Caco-2 (cell line): ENCODE measurements at regions not wholly inside any gene's neighbourhood (a gene's known extent, or its start where the extent isn't known, plus 50 kb on each side); places are given as distances from the start of the nearest gene placed in this dataset.

ENCODE experiments used
- BruUV-seq: library from RNA; stranded (reverse); fragments of 400-500 nt; replicated peaks from 2 replicates; lab custom pipeline; 2021; lab: Mats Ljungman, UMichigan
- CTCF ChIA-PET: fragments of 300-600 bp; sonication (Branson Sonifier 250); formaldehyde crosslinking; loops from one replicate; lab custom pipeline; 2022; ENCODE audit warnings: antibody characterized with exemption; lab: Charles Lee
- POLR2A ChIA-PET: fragments of 300-600 bp; sonication (Branson Sonifier 250); formaldehyde crosslinking; loops from one replicate; lab custom pipeline; 2022; ENCODE audit warnings: antibody characterized with exemption; lab: Charles Lee
- DNase-seq, 2 experiments: peaks; one replicate each; pipeline versions ENCODE4 v3.0.0 to v3.0.0-alpha.2; 2020 to 2022
- H3K27me3 ChIP-seq: replicated peaks from 2 replicates; pipeline ENCODE4 v1.6.0; 2011; ENCODE audit warnings: low read length; ENCODE audit not compliant: control insufficient read depth, insufficient read depth
- H3K36me3 ChIP-seq: 2 replicates; pipeline ENCODE4 v1.5.1; 2011; ENCODE audit warnings: low read length; ENCODE audit not compliant: control insufficient read depth, insufficient read depth
- H3K4me1 ChIP-seq: fragments of 250-450 bp; sonication (Bioruptor Pico); 2 replicates; pipeline ENCODE4 v1.5.1; 2020; ENCODE audit warnings: mild to moderate bottlenecking
- H3K4me3 ChIP-seq: 2 replicates; pipeline ENCODE4 v1.5.1; 2011; ENCODE audit warnings: low read depth, mild to moderate bottlenecking, control low read depth, low read length
- H3K9me3 ChIP-seq: fragments of 250-450 bp; sonication (Bioruptor Pico); 2 replicates; pipeline ENCODE4 v1.5.1; 2020; ENCODE audit warnings: mild to moderate bottlenecking, moderate library complexity
- H3K27ac Mint-ChIP-seq: one replicate; pipeline ENCODE4 v1.8.0; 2022; ENCODE audit warnings: mixed read lengths; ENCODE audit not compliant: unreplicated experiment
- H3K27me3 Mint-ChIP-seq: one replicate; pipeline ENCODE4 v1.8.0; 2022; ENCODE audit warnings: mixed read lengths; ENCODE audit not compliant: insufficient read depth, unreplicated experiment
- H3K36me3 Mint-ChIP-seq: one replicate; pipeline ENCODE4 v1.8.0; 2022; ENCODE audit warnings: mild to moderate bottlenecking, mixed read lengths; ENCODE audit not compliant: insufficient read depth, unreplicated experiment
- H3K4me1 Mint-ChIP-seq: one replicate; pipeline ENCODE4 v1.8.0; 2022; ENCODE audit warnings: low read depth, mixed read lengths; ENCODE audit not compliant: unreplicated experiment
- H3K4me3 Mint-ChIP-seq: one replicate; pipeline ENCODE4 v1.8.0; 2022; ENCODE audit warnings: mild to moderate bottlenecking, moderate library complexity, mixed read lengths; ENCODE audit not compliant: unreplicated experiment
- H3K9me3 Mint-ChIP-seq: one replicate; pipeline ENCODE4 v1.8.0; 2022; ENCODE audit warnings: mixed read lengths; ENCODE audit not compliant: unreplicated experiment
- CTCF ChIP-seq, 2 experiments: fragments of 200-600 bp in 1 of 2; IDR thresholded peaks; 1 replicate in 1 of 2; 2 replicates in 1 of 2; pipeline versions ENCODE4 v1.5.1 to v1.8.0; 2011 to 2022; ENCODE audit warnings: antibody characterized with exemption in 1 of 2, control low read depth in 1 of 2, inconsistent platforms in 1 of 2, low read depth in 1 of 2, low read length in 1 of 2, mild to moderate bottlenecking in 1 of 2, moderate library complexity in 1 of 2; ENCODE audit not compliant: insufficient read depth in 1 of 2, severe bottlenecking in 1 of 2, unreplicated experiment in 1 of 2
- intact Hi-C: fragments of 100-400 bp; cut with micrococcal nuclease; formaldehyde crosslinking; loops from one replicate; pipeline ENCODE4 v1.10.0; 2022; ENCODE audit not compliant: unreplicated experiment

DNA sequence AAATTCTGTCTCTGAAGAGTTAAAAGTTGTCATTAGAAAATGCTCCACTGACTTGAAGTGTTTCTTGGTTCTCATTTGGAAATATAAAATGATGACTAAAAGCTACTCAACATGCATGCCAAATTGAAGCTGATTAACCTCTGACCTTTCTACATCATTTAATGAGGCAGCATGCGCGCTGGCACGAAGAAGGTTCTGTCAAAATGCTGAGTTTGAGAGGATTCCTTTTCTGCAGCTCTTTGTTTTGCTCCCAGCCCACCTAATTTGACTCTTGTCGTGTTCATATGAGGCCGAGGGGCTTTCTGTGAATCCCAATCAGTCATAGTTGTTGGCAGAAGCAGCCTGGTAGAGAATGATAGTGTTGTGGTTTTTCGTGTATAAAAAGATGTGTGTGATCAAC is 153.4 kb downstream of the BRMS1L start:
- intact Hi-C loops, result no loop called here
- H3K36me3 ChIP-seq, result no peaks in the 10 kb centered on the region
- Mint-ChIP-seq H3K36me3 (no peaks in the 10 kb centered on the region), H3K9me3 (no peaks in the 10 kb centered on the region), H3K27ac (no peak overlapping the region), H3K4me3 (no peak overlapping the region), H3K4me1 (no peaks in the 10 kb centered on the region), H3K27me3 (no peaks in the 10 kb centered on the region)
- POLR2A ChIA-PET, result no interaction called here
- BruUV-seq, result no TSS peak
- H3K4me1 ChIP-seq, result no peaks in the 10 kb centered on the region
- CTCF ChIA-PET, result no interaction called here
- no peak for TF ChIP-seq CTCF (IDR thresholded peaks at IDR 0.05; ENCODE audit: insufficient read depth in 1 of 2, low read depth in 1 of 2, low read length in 1 of 2, severe bottlenecking in 1 of 2, unreplicated experiment in 1 of 2)
- no peaks in the 10 kb centered on the region for H3K9me3 ChIP-seq
- no peak overlapping the region for H3K4me3 ChIP-seq
- DNase-seq, result no peak
- H3K27me3 ChIP-seq, result no peaks in the 10 kb centered on the region

GRCh38 chr14:35978561-35978960 is 152.4 kb downstream of the BRMS1L start:
- intact Hi-C loops, result no loop called here
- Mint-ChIP-seq H3K36me3 (no peaks in the 10 kb centered on the region), H3K27ac (no peak overlapping the region), H3K4me1 (no peaks in the 10 kb centered on the region), H3K27me3 (no peaks in the 10 kb centered on the region), H3K9me3 (no peaks in the 10 kb centered on the region), H3K4me3 (no peak overlapping the region)
- Histone ChIP-seq H3K27me3 (no peaks in the 10 kb centered on the region), H3K4me3 (no peak overlapping the region), H3K36me3 (no peaks in the 10 kb centered on the region), H3K9me3 (no peaks in the 10 kb centered on the region), H3K4me1 (no peaks in the 10 kb centered on the region)
- ChIA-PET POLR2A (no interaction called here), CTCF (no interaction called here)
- BruUV-seq, result no TSS peak
- no peak for DNase-seq
- TF ChIP-seq CTCF (IDR thresholded peaks at IDR 0.05; ENCODE audit: insufficient read depth in 1 of 2, low read depth in 1 of 2, low read length in 1 of 2, severe bottlenecking in 1 of 2, unreplicated experiment in 1 of 2), result no peak

- ChIA-PET CTCF (no interaction called here), POLR2A (no interaction called here)
- H3K4me1 Mint-ChIP-seq, result no peaks in the 10 kb centered on the region
- Histone ChIP-seq H3K4me1 (no peaks in the 10 kb centered on the region), H3K4me3 (no peak overlapping the region), H3K9me3 (no peaks in the 10 kb centered on the region), H3K36me3 (no peaks in the 10 kb centered on the region), H3K27me3 (no peaks in the 10 kb centered on the region)
- H3K27ac Mint-ChIP-seq, result no peak overlapping the region
- intact Hi-C loops, result no loop called here
- H3K9me3 Mint-ChIP-seq, result no peaks in the 10 kb centered on the region
- peaks cover 3% of the 10 kb centered on the region for H3K27me3 Mint-ChIP-seq
- no TSS peak for BruUV-seq
- no peak overlapping the region for H3K4me3 Mint-ChIP-seq
- no peak for DNase-seq
- no peaks in the 10 kb centered on the region for H3K36me3 Mint-ChIP-seq
- TF ChIP-seq CTCF (IDR thresholded peaks at IDR 0.05; ENCODE audit: insufficient read depth in 1 of 2, low read depth in 1 of 2, low read length in 1 of 2, severe bottlenecking in 1 of 2, unreplicated experiment in 1 of 2), result no peak
Observed at GRCh38 chr14:35975814-35976213, 149.7 kb downstream of the BRMS1L start.
